Keratinocyte (primary cell): ENCODE measurements at regions not wholly inside any gene's neighbourhood (a gene's known extent, or its start where the extent isn't known, plus 50 kb on each side); places are given as distances from the start of the nearest gene placed in this dataset.

Experiments used
- DNase-seq: peaks from one replicate; pipeline ENCODE4 v3.0.0-alpha.2; 2011; ENCODE audit warnings: low read depth, missing footprints, low spot score
- FAIRE-seq: peaks from 2 replicates; lab custom pipeline; 2011; peaks lifted over from hg19 to GRCh38; lab: Jason Lieb, UNC
- H2AFZ ChIP-seq: 2 replicates; pipeline ENCODE4 v1.6.0; 2012; ENCODE audit warnings: low read length, control low read depth, inconsistent platforms; ENCODE audit not compliant: control insufficient read depth
- H3K27ac ChIP-seq: 2 replicates; pipeline ENCODE4 v1.5.1; 2011; ENCODE audit warnings: low read length; ENCODE audit not compliant: control insufficient read depth, insufficient read depth
- H3K27me3 ChIP-seq: 3 replicates; pipeline ENCODE4 v1.6.0; 2011; ENCODE audit warnings: low read length; ENCODE audit not compliant: control insufficient read depth, insufficient read depth; ENCODE audit errors: extremely low read depth
- H3K36me3 ChIP-seq, 2 experiments: 2 replicates in 1 of 2; 3 replicates in 1 of 2; pipeline ENCODE4 v1.5.1; 2011; ENCODE audit warnings: low read length in 2 of 2, mild to moderate bottlenecking in 1 of 2; ENCODE audit not compliant: control insufficient read depth in 2 of 2, insufficient read depth in 2 of 2; ENCODE audit errors: extremely low read depth in 1 of 2
- H3K4me1 ChIP-seq: 3 replicates; pipeline ENCODE4 v1.5.1; 2011; ENCODE audit warnings: low read length; ENCODE audit not compliant: control insufficient read depth, insufficient read depth; ENCODE audit errors: extremely low read depth
- H3K4me2 ChIP-seq: 3 replicates; pipeline ENCODE4 v1.6.0; 2011; ENCODE audit warnings: low read depth, low read length; ENCODE audit not compliant: control insufficient read depth, insufficient read depth; ENCODE audit errors: extremely low read depth
- H3K4me3 ChIP-seq, 3 experiments: fragments of 200-600 bp in 1 of 3; sonication (generic) in 1 of 3; 2 replicates in 2 of 3; 3 replicates in 1 of 3; pipeline ENCODE4 v1.5.1; 2011 to 2016; ENCODE audit warnings: low read length in 3 of 3, mild to moderate bottlenecking in 3 of 3, control low read depth in 2 of 3, inconsistent platforms in 1 of 3, low read depth in 1 of 3, mixed read lengths in 1 of 3, mixed run types in 1 of 3, moderate library complexity in 1 of 3; ENCODE audit not compliant: control insufficient read depth in 2 of 3, insufficient read depth in 2 of 3; ENCODE audit errors: extremely low read depth in 1 of 3
- H3K79me2 ChIP-seq: 2 replicates; pipeline ENCODE4 v1.6.0; 2012; ENCODE audit warnings: low read length; ENCODE audit not compliant: control insufficient read depth, insufficient read depth
- H3K9ac ChIP-seq: 3 replicates; pipeline ENCODE4 v1.6.0; 2011; ENCODE audit warnings: low read length; ENCODE audit not compliant: control insufficient read depth, insufficient read depth; ENCODE audit errors: extremely low read depth
- H3K9me1 ChIP-seq: 3 replicates; pipeline ENCODE4 v1.6.0; 2011; ENCODE audit warnings: low read length; ENCODE audit not compliant: control insufficient read depth, insufficient read depth; ENCODE audit errors: extremely low read depth
- H3K9me3 ChIP-seq: 2 replicates; pipeline ENCODE4 v1.5.1; 2012; ENCODE audit warnings: low read depth, low read length; ENCODE audit not compliant: control insufficient read depth
- H4K20me1 ChIP-seq: 3 replicates; pipeline ENCODE4 v1.6.0; 2011; ENCODE audit warnings: low read length; ENCODE audit not compliant: control insufficient read depth, insufficient read depth; ENCODE audit errors: extremely low read depth
- CTCF ChIP-seq, 3 experiments: IDR thresholded peaks in 1 of 3; conservative IDR thresholded peaks in 1 of 3; optimal IDR thresholded peaks in 1 of 3; 2 replicates in 2 of 3; 3 replicates in 1 of 3; pipeline versions ENCODE3 to v1.5.1; 2011; ENCODE audit warnings: low read length in 3 of 3, mild to moderate bottlenecking in 3 of 3, moderate library complexity in 2 of 3, control low read depth in 1 of 3, inconsistent platforms in 1 of 3; ENCODE audit not compliant: insufficient read depth in 2 of 3; ENCODE audit errors: extremely low read depth in 1 of 3
- EZH2 ChIP-seq: IDR thresholded peaks from one replicate; pipeline ENCODE4 v1.6.1; 2012; ENCODE audit warnings: inconsistent platforms, mild to moderate bottlenecking, low read length, moderate library complexity
- dilution Hi-C: fragments of 300-500 bp; cut with MboI; formaldehyde crosslinking; loops from one replicate; pipeline ENCODE4 v1.7.0; 2020; ENCODE audit warnings: low sequenced_read_pairs; ENCODE audit not compliant: extremely low pct_ligation_motif_present

DNA sequence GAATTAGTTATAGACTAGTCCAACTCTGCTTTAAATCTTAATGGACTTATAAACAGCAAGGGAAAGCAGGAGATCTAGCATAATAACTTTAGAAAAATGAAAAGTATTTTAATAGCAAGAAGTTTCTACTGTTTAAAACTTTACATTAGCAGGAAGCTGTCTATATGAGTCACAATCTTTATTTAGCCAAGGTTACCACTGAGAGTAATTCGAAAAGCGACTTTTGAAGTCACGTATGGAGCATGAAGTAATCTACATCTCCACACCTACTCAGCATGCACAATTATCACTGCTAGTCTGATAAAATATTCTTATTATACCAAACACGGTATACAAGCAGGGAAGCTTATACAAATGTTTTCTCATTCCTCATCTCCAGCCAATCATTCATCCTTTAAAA lies 515.4 kb upstream of the SOX11 start:
- H3K27ac ChIP-seq, result no peak overlapping the region
- no peaks in the 10 kb centered on the region for H3K27me3 ChIP-seq
- no peaks in the 10 kb centered on the region for H3K4me1 ChIP-seq
- H3K9me3 ChIP-seq, result peaks cover 1% of the 10 kb centered on the region
- no peak for DNase-seq
- no peaks in the 10 kb centered on the region for H4K20me1 ChIP-seq
- FAIRE-seq, result no peak
- H3K36me3 ChIP-seq, result no peaks in the 10 kb centered on the region
- no peak overlapping the region for H3K4me3 ChIP-seq
- H2AFZ ChIP-seq, result no peak overlapping the region
- no peaks in the 10 kb centered on the region for H3K79me2 ChIP-seq
- no peak for TF ChIP-seq CTCF (optimal IDR thresholded peaks at IDR 0.05 in 1 of 3, IDR thresholded peaks at IDR 0.05 in 1 of 3, conservative IDR thresholded peaks at IDR 0.05 in 1 of 3; ENCODE audit: extremely low read depth in 1 of 3, insufficient read depth in 2 of 3, low read length in 3 of 3)
- no peak for TF ChIP-seq EZH2
- dilution Hi-C loops, result no loop called here
- H3K4me2 ChIP-seq, result no peak overlapping the region
- no peak overlapping the region for H3K9ac ChIP-seq
- no peaks in the 10 kb centered on the region for H3K9me1 ChIP-seq

DNA sequence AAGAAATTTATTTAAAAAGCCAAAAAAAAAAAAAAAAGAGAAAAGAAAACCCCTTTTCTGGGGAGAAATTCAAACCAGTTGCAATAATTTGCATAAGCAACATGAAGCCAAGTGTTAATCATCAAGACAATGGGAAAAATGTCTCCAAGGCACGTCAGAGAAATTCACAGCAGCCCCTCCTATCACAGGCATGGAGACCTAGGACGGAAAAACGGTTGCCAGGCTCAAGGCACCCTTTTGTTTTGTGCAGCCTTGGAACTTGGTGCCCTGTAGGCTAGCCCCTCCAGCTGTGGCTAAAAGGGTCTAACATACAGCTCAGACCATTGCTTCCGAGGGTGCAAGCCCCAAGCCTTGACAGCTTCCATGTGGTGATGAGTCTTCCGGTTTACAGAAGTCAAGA lies 509.2 kb upstream of the SOX11 start:
- no peak overlapping the region for H3K27ac ChIP-seq
- no peaks in the 10 kb centered on the region for H3K79me2 ChIP-seq
- TF ChIP-seq CTCF (optimal IDR thresholded peaks at IDR 0.05 in 1 of 3, IDR thresholded peaks at IDR 0.05 in 1 of 3, conservative IDR thresholded peaks at IDR 0.05 in 1 of 3; ENCODE audit: extremely low read depth in 1 of 3, insufficient read depth in 2 of 3, low read length in 3 of 3) (no peak), EZH2 (no peak)
- H4K20me1 ChIP-seq, result no peaks in the 10 kb centered on the region
- H3K4me2 ChIP-seq, result no peak overlapping the region
- no peaks in the 10 kb centered on the region for H3K9me1 ChIP-seq
- no peak overlapping the region for H2AFZ ChIP-seq
- H3K9me3 ChIP-seq, result no peaks in the 10 kb centered on the region
- FAIRE-seq (no peak), DNase-seq (no peak)
- H3K9ac ChIP-seq, result no peak overlapping the region
- no peaks in the 10 kb centered on the region for H3K27me3 ChIP-seq
- dilution Hi-C loops, result no loop called here
- H3K4me1 ChIP-seq, result no peaks in the 10 kb centered on the region
- no peak overlapping the region for H3K4me3 ChIP-seq
- H3K36me3 ChIP-seq, result no peaks in the 10 kb centered on the region
